HCT116 (cell line): ENCODE measurements at regions not wholly inside any gene's neighbourhood (a gene's known extent, or its start where the extent isn't known, plus 50 kb on each side); places are given as distances from the start of the nearest gene placed in this dataset.

ENCODE experiments used
- ATAC-seq: fragments of 200-7000 bp; cut with Tn5 transposase; 2 replicates; pipeline ENCODE4 v1.9.1; 2020; ENCODE audit warnings: mild to moderate bottlenecking, moderate library complexity
- BruUV-seq: library from RNA; stranded (reverse); fragments of 400-500 nt; replicated peaks from 2 replicates; lab custom pipeline; 2021; lab: Mats Ljungman, UMichigan
- CTCF ChIA-PET: fragments of 300-600 bp; sonication (Branson Sonifier 250); formaldehyde crosslinking; loops from one replicate; lab custom pipeline; 2021; ENCODE audit warnings: antibody characterized with exemption; lab: Charles Lee
- POLR2A ChIA-PET: fragments of 300-600, 350-600 bp; sonication (Branson Sonifier 250); formaldehyde crosslinking; loops from one replicate; lab custom pipeline; 2021; ENCODE audit warnings: antibody characterized with exemption; lab: Charles Lee
- RAD21 ChIA-PET, 2 experiments: fragments of 300-600 bp; sonication (Branson Sonifier 250); formaldehyde crosslinking; loops; one replicate each; lab custom pipeline; 2023; ENCODE audit warnings: low total read pairs in 2 of 2; ENCODE audit not compliant: uncharacterized antibody in 2 of 2, unreplicated experiment in 2 of 2, low non-redundant PET in 1 of 2; lab: Charles Lee
- DNase-seq: peaks from one replicate; pipeline ENCODE4 v3.0.0-alpha.2; 2010; ENCODE audit warnings: low read depth, low spot score
- H2AFZ ChIP-seq: fragments of 200-600 bp; shearing (Covaris generic), sonication (generic); 2 replicates; pipeline ENCODE4 v1.6.1; 2017; ENCODE audit warnings: low read depth, mixed run types, mixed read lengths, antibody characterized with exemption, low read length; ENCODE audit not compliant: poor library complexity, severe bottlenecking
- H3K27ac ChIP-seq: 2 replicates; pipeline ENCODE4 v1.5.1; 2012; ENCODE audit warnings: low read depth, low read length
- H3K27me3 ChIP-seq: fragments of 200-600 bp; sonication (generic); 2 replicates; pipeline ENCODE4 v1.6.1; 2016; ENCODE audit warnings: mixed run types, low read length, mixed read lengths; ENCODE audit not compliant: insufficient read depth
- H3K36me3 ChIP-seq, 2 experiments: fragments of 200-500 bp in 1 of 2; fragments of 200-600 bp in 1 of 2; sonication (Bioruptor generic) in 1 of 2; sonication (generic) in 1 of 2; 2 replicates each; pipeline versions ENCODE4 v1.5.1 to v1.6.1; 2014 to 2016; ENCODE audit warnings: low read length in 2 of 2, inconsistent platforms in 1 of 2, mixed read lengths in 1 of 2, mixed run types in 1 of 2; ENCODE audit not compliant: insufficient read depth in 2 of 2, control insufficient read depth in 1 of 2
- H3K4me1 ChIP-seq, 2 experiments: fragments of 200-600 bp in 1 of 2; sonication (generic) in 1 of 2; 2 replicates each; pipeline versions ENCODE4 v1.5.1 to v1.6.1; 2012 to 2017; ENCODE audit warnings: low read length in 2 of 2, inconsistent platforms in 1 of 2, mild to moderate bottlenecking in 1 of 2, mixed read lengths in 1 of 2, mixed run types in 1 of 2, moderate library complexity in 1 of 2; ENCODE audit not compliant: insufficient read depth in 2 of 2, control insufficient read depth in 1 of 2
- H3K4me2 ChIP-seq: fragments of 200-600 bp; sonication (generic); 2 replicates; pipeline ENCODE4 v1.6.1; 2017; ENCODE audit warnings: mixed run types, low read length, mixed read lengths
- H3K4me3 ChIP-seq, 2 experiments: fragments of 200-600 bp in 1 of 2; sonication (generic) in 1 of 2; replicated peaks in 1 of 2; 2 replicates each; pipeline ENCODE4 v1.5.1; 2011 to 2016; ENCODE audit warnings: low read length in 2 of 2, control low read depth in 1 of 2, low read depth in 1 of 2, mild to moderate bottlenecking in 1 of 2, mixed read lengths in 1 of 2, mixed run types in 1 of 2
- H3K79me2 ChIP-seq: fragments of 200-600 bp; sonication (generic); 2 replicates; pipeline ENCODE4 v1.6.1; 2017; ENCODE audit warnings: mild to moderate bottlenecking, mixed run types, low read length, moderate library complexity, mixed read lengths; ENCODE audit not compliant: insufficient read depth
- H3K9ac ChIP-seq: fragments of 200-600 bp; sonication (generic); 2 replicates; pipeline ENCODE4 v1.6.1; 2016; ENCODE audit warnings: low read length, mixed read lengths
- H3K9me2 ChIP-seq: fragments of 200-600 bp; sonication (generic), shearing (Covaris generic); 2 replicates; pipeline ENCODE4 v1.6.1; 2017; ENCODE audit warnings: mixed run types, mild to moderate bottlenecking, moderate library complexity; ENCODE audit not compliant: insufficient read depth
- H3K9me3 ChIP-seq, 2 experiments: fragments of 200-500 bp in 1 of 2; fragments of 200-600 bp in 1 of 2; sonication (Bioruptor generic) in 1 of 2; sonication (generic) in 1 of 2; 2 replicates each; pipeline ENCODE4 v1.6.1; 2014 to 2017; ENCODE audit warnings: low read length in 2 of 2, mixed read lengths in 2 of 2, inconsistent platforms in 1 of 2, low read depth in 1 of 2, mild to moderate bottlenecking in 1 of 2, mixed run types in 1 of 2, moderate library complexity in 1 of 2; ENCODE audit not compliant: control insufficient read depth in 1 of 2, insufficient read depth in 1 of 2
- H4K20me1 ChIP-seq: fragments of 200-600 bp; sonication (generic), shearing (Covaris generic); 2 replicates; pipeline ENCODE4 v1.6.1; 2017; ENCODE audit warnings: mixed run types, mild to moderate bottlenecking, moderate library complexity; ENCODE audit not compliant: insufficient read depth
- ATF3 ChIP-seq: IDR thresholded peaks from 2 replicates; pipeline ENCODE4 v1.6.1; 2012
- CTCF ChIP-seq, 3 experiments: fragments of 200-600 bp in 1 of 3; sonication (generic) in 1 of 3; IDR thresholded peaks in 2 of 3; conservative IDR thresholded peaks in 1 of 3; 2 replicates each; pipeline ENCODE4 v1.5.1; 2012 to 2017; ENCODE audit warnings: low read depth in 2 of 3, low read length in 2 of 3, antibody characterized with exemption in 1 of 3, borderline replicate concordance in 1 of 3, control low read depth in 1 of 3, mild to moderate bottlenecking in 1 of 3, mixed read lengths in 1 of 3, mixed run types in 1 of 3, moderate library complexity in 1 of 3; ENCODE audit not compliant: insufficient read depth in 1 of 3
- JUND ChIP-seq: IDR thresholded peaks from 2 replicates; pipeline ENCODE4 v1.6.1; 2012
- ZFX ChIP-seq: fragments of 450-650 bp; IDR thresholded peaks from 2 replicates; pipeline ENCODE4 v1.6.1; 2017
- intact Hi-C: fragments of 100-400 bp; cut with micrococcal nuclease; formaldehyde crosslinking; loops from 2 replicates; pipeline ENCODE4 v1.10.0; 2022

GRCh38 chr1:215399787-215400186, 167.3 kb upstream of the KCTD3 start:
- Histone ChIP-seq H3K9me2 (no peaks in the 10 kb centered on the region), H4K20me1 (no peaks in the 10 kb centered on the region), H2AFZ (no peak overlapping the region), H3K4me1 (no peaks in the 10 kb centered on the region), H3K9me3 (no peaks in the 10 kb centered on the region), H3K27ac (no peak overlapping the region), H3K4me2 (no peak overlapping the region), H3K27me3 (no peaks in the 10 kb centered on the region), H3K36me3 (no peaks in the 10 kb centered on the region)
- no TSS peak for BruUV-seq
- no peak for ATAC-seq
- ChIA-PET CTCF (no interaction called here), POLR2A (no interaction called here)
- intact Hi-C loops, result no loop called here
- TF ChIP-seq ATF3 (no peak), CTCF (IDR thresholded peaks at IDR 0.05 in 2 of 3, conservative IDR thresholded peaks at IDR 0.05 in 1 of 3; ENCODE audit: borderline replicate concordance in 1 of 3, insufficient read depth in 1 of 3, low read depth in 2 of 3, low read length in 2 of 3) (no peak), JUND (no peak)
- TF ChIP-seq, all 23 proteins: peak for 0
- Histone ChIP-seq H3K79me2 (no peaks in the 10 kb centered on the region), H3K4me3 (no peak overlapping the region), H3K9ac (no peak overlapping the region)
- no peak for DNase-seq
- RAD21 ChIA-PET, result no interaction called here

GRCh38 chr1:215400741-215401140, 166.4 kb upstream of the KCTD3 start:
- H3K9me3 ChIP-seq, result no peaks in the 10 kb centered on the region
- no peaks in the 10 kb centered on the region for H3K4me1 ChIP-seq
- no peak overlapping the region for H3K27ac ChIP-seq
- CTCF ChIA-PET, result no interaction called here
- no peaks in the 10 kb centered on the region for H4K20me1 ChIP-seq
- H3K27me3 ChIP-seq, result no peaks in the 10 kb centered on the region
- H2AFZ ChIP-seq, result no peak overlapping the region
- intact Hi-C loops, result no loop called here
- ATAC-seq, result no peak
- RAD21 ChIA-PET, result no interaction called here
- H3K36me3 ChIP-seq, result no peaks in the 10 kb centered on the region
- H3K9me2 ChIP-seq, result no peaks in the 10 kb centered on the region
- H3K4me2 ChIP-seq, result no peak overlapping the region
- POLR2A ChIA-PET, result no interaction called here
- BruUV-seq, result no TSS peak
- H3K79me2 ChIP-seq, result no peaks in the 10 kb centered on the region
- H3K4me3 ChIP-seq, result no peak overlapping the region
- no peak for DNase-seq
- no peak for TF ChIP-seq ZFX
- TF ChIP-seq, all 23 proteins: peak for 0
- H3K9ac ChIP-seq, result no peak overlapping the region
